HK-2 (cell line): ENCODE measurements at regions not wholly inside any gene's neighbourhood (a gene's known extent, or its start where the extent isn't known, plus 50 kb on each side); places are given as distances from the start of the nearest gene placed in this dataset.

Source experiments
- DNase-seq: peaks from one replicate; pipeline ENCODE4 v3.0.0-alpha.2; 2018; ENCODE audit not compliant: unreplicated experiment

GRCh38 chr17:36756695-36757094 is 155.3 kb downstream of the MRM1 start:
- no peak for DNase-seq

- DNase-seq = no peak
Measured at GRCh38 chr17:36760425-36760824, 159.0 kb downstream of the MRM1 start.

- DNase-seq = no peak
Measured at GRCh38 chr17:36761203-36761950, 160.0 kb downstream of the MRM1 start.

- DNase-seq = no peak
Measured at GRCh38 chr17:36765436-36766043, 164.2 kb downstream of the MRM1 start.

GRCh38 chr17:36768394-36768793 is 167.0 kb downstream of the MRM1 start:
- peak; percentile 14 for DNase-seq

GRCh38 chr17:36773039-36773438 is 164.2 kb upstream of the LHX1 start:
- DNase-seq = no peak

GRCh38 chr17:36777118-36777517 is 160.2 kb upstream of the LHX1 start:
- DNase-seq = no peak

- peak; percentile 33 for DNase-seq
Measured at GRCh38 chr17:36778448-36778847, 158.8 kb upstream of the LHX1 start.

GRCh38 chr17:36779550-36779949 is 157.7 kb upstream of the LHX1 start:
- no peak for DNase-seq

- no peak for DNase-seq
Measured at GRCh38 chr17:36784633-36785032, 152.6 kb upstream of the LHX1 start.

- DNase-seq = no peak
Measured at GRCh38 chr17:36786867-36787266, 150.4 kb upstream of the LHX1 start.

GRCh38 chr17:36791150-36791941 is 145.9 kb upstream of the LHX1 start:
- DNase-seq = no peak

GRCh38 chr17:36791942-36792475 is 145.3 kb upstream of the LHX1 start:
- DNase-seq = no peak

GRCh38 chr17:36792849-36793248 is 144.4 kb upstream of the LHX1 start:
- DNase-seq = no peak

- no peak for DNase-seq
Measured at GRCh38 chr17:36793976-36794375, 143.3 kb upstream of the LHX1 start.

- DNase-seq = no peak
Measured at GRCh38 chr17:36807496-36808179, 129.6 kb upstream of the LHX1 start.

- DNase-seq = no peak
Measured at GRCh38 chr17:36808180-36808661, 129.1 kb upstream of the LHX1 start.

- DNase-seq = no peak
Measured at GRCh38 chr17:36812762-36813161, 124.5 kb upstream of the LHX1 start.

- DNase-seq = no peak
Measured at GRCh38 chr17:36813357-36813756, 123.9 kb upstream of the LHX1 start.

- no peak for DNase-seq
Measured at GRCh38 chr17:36813957-36814563, 123.2 kb upstream of the LHX1 start.

GRCh38 chr17:36814958-36815357 is 122.3 kb upstream of the LHX1 start:
- DNase-seq = no peak
